CD14-positive monocyte (primary cell): ENCODE measurements at regions not wholly inside any gene's neighbourhood (a gene's known extent, or its start where the extent isn't known, plus 50 kb on each side); places are given as distances from the start of the nearest gene placed in this dataset.

ENCODE experiments used
- DNase-seq, 3 donors: peaks; one replicate each; pipeline ENCODE4 v3.0.0-alpha.2; 2011 to 2022
- H2AFZ ChIP-seq: 2 replicates; pipeline ENCODE4 v1.6.0; 2012; ENCODE audit warnings: mild to moderate bottlenecking, low read depth, low read length, inconsistent platforms; ENCODE audit not compliant: insufficient read depth, poor library complexity, severe bottlenecking
- H3K27ac ChIP-seq, 2 donors: 1 replicate in 1 of 2; 2 replicates in 1 of 2; pipeline ENCODE4 v1.5.1; 2012 to 2013; ENCODE audit warnings: low read length in 2 of 2, control low read depth in 1 of 2, inconsistent platforms in 1 of 2, low read depth in 1 of 2, mild to moderate bottlenecking in 1 of 2
- H3K27me3 ChIP-seq, 2 donors: one replicate each; pipeline versions ENCODE4 v1.6.0 to v1.6.1; 2011 to 2013; ENCODE audit warnings: low read length in 2 of 2; ENCODE audit not compliant: control insufficient read depth in 2 of 2, insufficient read depth in 2 of 2
- H3K36me3 ChIP-seq, 2 donors: replicated peaks in 1 of 2; 1 replicate in 1 of 2; 2 replicates in 1 of 2; pipeline versions ENCODE4 v1.5.1 to v1.6.1; 2012 to 2013; ENCODE audit warnings: low read length in 2 of 2, control low read depth in 1 of 2, inconsistent platforms in 1 of 2, mild to moderate bottlenecking in 1 of 2; ENCODE audit not compliant: insufficient read depth in 2 of 2, control insufficient read depth in 1 of 2
- H3K4me1 ChIP-seq, 2 donors: 1 replicate in 1 of 2; 2 replicates in 1 of 2; pipeline versions ENCODE4 v1.5.1 to v1.6.1; 2012 to 2013; ENCODE audit warnings: low read length in 2 of 2, control low read depth in 1 of 2, inconsistent platforms in 1 of 2, mild to moderate bottlenecking in 1 of 2, moderate library complexity in 1 of 2; ENCODE audit not compliant: insufficient read depth in 2 of 2, control insufficient read depth in 1 of 2
- H3K4me2 ChIP-seq: replicated peaks from 2 replicates; pipeline ENCODE3; 2012; ENCODE audit warnings: low read length, moderate library complexity, mild to moderate bottlenecking; ENCODE audit not compliant: poor library complexity, severe bottlenecking; ENCODE audit errors: extremely low read depth
- H3K4me3 ChIP-seq, 3 experiments: fragments of 200-600 bp in 1 of 3; sonication (generic) in 1 of 3; replicated peaks in 1 of 3; 1 replicate in 2 of 3; 2 replicates in 1 of 3; pipeline ENCODE4 v1.5.1; 2011 to 2013; ENCODE audit warnings: low read length in 3 of 3, mild to moderate bottlenecking in 3 of 3, control low read depth in 2 of 3, low read depth in 2 of 3, inconsistent platforms in 1 of 3, moderate library complexity in 1 of 3
- H3K79me2 ChIP-seq: 2 replicates; pipeline ENCODE4 v1.6.0; 2012; ENCODE audit warnings: mild to moderate bottlenecking, control low read depth, inconsistent platforms, low read length, moderate library complexity; ENCODE audit not compliant: insufficient read depth
- H3K9ac ChIP-seq: 2 replicates; pipeline ENCODE4 v1.6.0; 2017; ENCODE audit warnings: low read length, mild to moderate bottlenecking; ENCODE audit not compliant: insufficient read depth, poor library complexity, severe bottlenecking
- H3K9me3 ChIP-seq, 2 donors: replicated peaks in 1 of 2; 1 replicate in 1 of 2; 2 replicates in 1 of 2; pipeline versions ENCODE4 v1.5.1 to v1.6.1; 2012 to 2013; ENCODE audit warnings: low read length in 2 of 2, control low read depth in 1 of 2; ENCODE audit not compliant: control insufficient read depth in 1 of 2, insufficient read depth in 1 of 2
- H4K20me1 ChIP-seq: 2 replicates; pipeline ENCODE4 v1.6.0; 2012; ENCODE audit warnings: mild to moderate bottlenecking, low read length, control low read depth, moderate library complexity; ENCODE audit not compliant: insufficient read depth
- H3K27ac Mint-ChIP-seq, 7 donors: one replicate each; pipeline ENCODE4 v1.8.0; 2020; ENCODE audit warnings: mild to moderate bottlenecking in 7 of 7, mixed read lengths in 7 of 7, moderate library complexity in 6 of 7, inconsistent platforms in 2 of 7
- H3K27me3 Mint-ChIP-seq, 3 donors: one replicate each; pipeline ENCODE4 v1.8.0; 2021 to 2022; ENCODE audit warnings: low read depth in 3 of 3, mild to moderate bottlenecking in 3 of 3, mixed read lengths in 3 of 3, moderate library complexity in 3 of 3, inconsistent platforms in 1 of 3
- H3K36me3 Mint-ChIP-seq, 2 donors: one replicate each; pipeline ENCODE4 v1.8.0; 2020; ENCODE audit warnings: mixed read lengths in 2 of 2, inconsistent platforms in 1 of 2, mild to moderate bottlenecking in 1 of 2
- H3K4me1 Mint-ChIP-seq: one replicate; pipeline ENCODE4 v1.8.0; 2020; ENCODE audit warnings: mild to moderate bottlenecking, mixed read lengths
- H3K4me3 Mint-ChIP-seq, 2 donors: one replicate each; pipeline ENCODE4 v1.8.0; 2020; ENCODE audit warnings: mild to moderate bottlenecking in 2 of 2, mixed read lengths in 2 of 2, moderate library complexity in 1 of 2
- H3K9me3 Mint-ChIP-seq, 7 donors: one replicate each; pipeline ENCODE4 v1.8.0; 2020 to 2022; ENCODE audit warnings: mixed read lengths in 7 of 7, mild to moderate bottlenecking in 6 of 7, moderate library complexity in 6 of 7, inconsistent platforms in 2 of 7
- WGBS: methylation state at CpG from one replicate; pipeline ENCODE4 v1.1.5; 2013; ENCODE audit warnings: missing lambda C conversion rate; ENCODE audit not compliant: insufficient coverage; 5-methylcytosine and 5-hydroxymethylcytosine counted together
- intact Hi-C, 2 donors: fragments of 100-400 bp; cut with micrococcal nuclease; formaldehyde crosslinking; loops; one replicate each; pipeline versions ENCODE4 v1.15.0 to v1.15.1; 2023
- TF ChIP-seq, protein P1 (sequence below): fragments of 200-600 bp; IDR thresholded peaks from one replicate; pipeline ENCODE4 v1.8.0; 2022; ENCODE audit warnings: antibody characterized with exemption, mild to moderate bottlenecking

DNA sequence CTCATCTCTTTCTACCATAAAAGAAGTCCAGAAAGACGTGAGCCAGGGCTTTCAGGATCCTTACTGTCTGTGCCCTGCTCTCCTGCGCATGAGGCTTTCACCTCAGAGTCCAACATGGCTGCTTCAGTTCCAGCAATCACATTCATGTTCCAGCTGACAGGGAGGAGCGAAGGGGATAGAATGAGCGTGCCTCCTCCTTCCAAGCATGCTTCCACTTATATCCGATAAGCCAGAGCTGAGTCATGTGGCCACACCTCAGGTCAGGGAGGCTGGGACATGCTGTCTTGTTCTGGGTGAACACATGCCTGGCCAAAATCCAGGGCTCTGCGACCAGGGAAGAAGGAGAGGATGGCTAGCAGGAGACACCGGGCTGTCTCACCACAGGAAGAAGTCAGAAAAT is 248.2 kb downstream of the SKAP2 start:
- TF ChIP-seq, protein P1, sequence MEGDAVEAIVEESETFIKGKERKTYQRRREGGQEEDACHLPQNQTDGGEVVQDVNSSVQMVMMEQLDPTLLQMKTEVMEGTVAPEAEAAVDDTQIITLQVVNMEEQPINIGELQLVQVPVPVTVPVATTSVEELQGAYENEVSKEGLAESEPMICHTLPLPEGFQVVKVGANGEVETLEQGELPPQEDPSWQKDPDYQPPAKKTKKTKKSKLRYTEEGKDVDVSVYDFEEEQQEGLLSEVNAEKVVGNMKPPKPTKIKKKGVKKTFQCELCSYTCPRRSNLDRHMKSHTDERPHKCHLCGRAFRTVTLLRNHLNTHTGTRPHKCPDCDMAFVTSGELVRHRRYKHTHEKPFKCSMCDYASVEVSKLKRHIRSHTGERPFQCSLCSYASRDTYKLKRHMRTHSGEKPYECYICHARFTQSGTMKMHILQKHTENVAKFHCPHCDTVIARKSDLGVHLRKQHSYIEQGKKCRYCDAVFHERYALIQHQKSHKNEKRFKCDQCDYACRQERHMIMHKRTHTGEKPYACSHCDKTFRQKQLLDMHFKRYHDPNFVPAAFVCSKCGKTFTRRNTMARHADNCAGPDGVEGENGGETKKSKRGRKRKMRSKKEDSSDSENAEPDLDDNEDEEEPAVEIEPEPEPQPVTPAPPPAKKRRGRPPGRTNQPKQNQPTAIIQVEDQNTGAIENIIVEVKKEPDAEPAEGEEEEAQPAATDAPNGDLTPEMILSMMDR: no peak
- Histone ChIP-seq H3K4me1 (no peaks in the 10 kb centered on the region), H2AFZ (no peak overlapping the region), H4K20me1 (no peaks in the 10 kb centered on the region), H3K4me2 (no peak overlapping the region), H3K27ac (no peak overlapping the region), H3K4me3 (no peak overlapping the region), H3K36me3 (no peaks in the 10 kb centered on the region), H3K79me2 (no peaks in the 10 kb centered on the region), H3K27me3 (no peaks in the 10 kb centered on the region), H3K9me3 (no peaks in the 10 kb centered on the region), H3K9ac (no peak overlapping the region)
- peaks cover 0 to 7% (median 2%) of the 10 kb centered on the region in 7 donors for H3K9me3 Mint-ChIP-seq
- intact Hi-C loops: no loop called here
- H3K4me1 Mint-ChIP-seq: no peaks in the 10 kb centered on the region
- peaks cover 0 to 3% (median 2%) of the 10 kb centered on the region in 3 donors for H3K27me3 Mint-ChIP-seq
- no peak overlapping the region for H3K4me3 Mint-ChIP-seq
- DNase-seq: no peak
- H3K36me3 Mint-ChIP-seq: peaks cover 2 to 6% of the 10 kb centered on the region in 2 donors
- WGBS: 90% methylated on average over 5 of the region's 7 CpGs
- H3K27ac Mint-ChIP-seq: no peak overlapping the region

DNA sequence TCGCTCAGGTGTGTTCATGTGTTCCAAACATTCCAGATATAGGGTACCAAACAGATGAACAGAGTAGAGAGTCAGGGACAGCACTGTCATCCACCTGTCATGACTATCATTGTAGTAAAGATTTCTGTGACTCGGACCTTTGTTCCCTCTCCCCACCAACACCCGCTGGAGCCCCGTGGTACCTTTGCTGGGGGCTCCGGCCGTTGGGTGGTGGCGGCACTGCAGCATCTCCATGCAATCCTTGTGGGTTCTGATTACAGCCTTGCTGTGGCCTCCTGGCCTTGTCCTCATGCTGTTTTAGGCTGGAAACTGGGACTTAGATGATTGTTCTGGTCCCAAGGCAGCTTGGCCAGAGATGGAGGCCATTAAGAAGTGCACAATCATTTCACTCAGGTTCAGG is 247.3 kb downstream of the SKAP2 start:
- Mint-ChIP-seq H3K36me3 (peaks cover 2 to 6% of the 10 kb centered on the region in 2 donors), H3K4me1 (no peaks in the 10 kb centered on the region), H3K9me3 (peaks cover 0 to 7% (median under 1%) of the 10 kb centered on the region in 7 donors), H3K27me3 (peaks cover 0 to 3% (median under 1%) of the 10 kb centered on the region in 3 donors), H3K4me3 (no peak overlapping the region), H3K27ac (no peak overlapping the region)
- Histone ChIP-seq H2AFZ (no peak overlapping the region), H3K4me2 (no peak overlapping the region), H3K79me2 (no peaks in the 10 kb centered on the region), H3K4me3 (no peak overlapping the region), H3K36me3 (no peaks in the 10 kb centered on the region), H4K20me1 (no peaks in the 10 kb centered on the region), H3K27ac (no peak overlapping the region), H3K4me1 (no peaks in the 10 kb centered on the region), H3K9me3 (no peaks in the 10 kb centered on the region), H3K27me3 (no peaks in the 10 kb centered on the region), H3K9ac (no peak overlapping the region)
- 95% methylated on average over 6 of the region's 7 CpGs for WGBS
- TF ChIP-seq, protein P1: no peak
- intact Hi-C loops: no loop called here
- no peak for DNase-seq
